ENCODE measurements at regions not wholly inside any gene's neighbourhood (a gene's known extent, or its start where the extent isn't known, plus 50 kb on each side); places are given as distances from the start of the nearest gene placed in this dataset.

DNA sequence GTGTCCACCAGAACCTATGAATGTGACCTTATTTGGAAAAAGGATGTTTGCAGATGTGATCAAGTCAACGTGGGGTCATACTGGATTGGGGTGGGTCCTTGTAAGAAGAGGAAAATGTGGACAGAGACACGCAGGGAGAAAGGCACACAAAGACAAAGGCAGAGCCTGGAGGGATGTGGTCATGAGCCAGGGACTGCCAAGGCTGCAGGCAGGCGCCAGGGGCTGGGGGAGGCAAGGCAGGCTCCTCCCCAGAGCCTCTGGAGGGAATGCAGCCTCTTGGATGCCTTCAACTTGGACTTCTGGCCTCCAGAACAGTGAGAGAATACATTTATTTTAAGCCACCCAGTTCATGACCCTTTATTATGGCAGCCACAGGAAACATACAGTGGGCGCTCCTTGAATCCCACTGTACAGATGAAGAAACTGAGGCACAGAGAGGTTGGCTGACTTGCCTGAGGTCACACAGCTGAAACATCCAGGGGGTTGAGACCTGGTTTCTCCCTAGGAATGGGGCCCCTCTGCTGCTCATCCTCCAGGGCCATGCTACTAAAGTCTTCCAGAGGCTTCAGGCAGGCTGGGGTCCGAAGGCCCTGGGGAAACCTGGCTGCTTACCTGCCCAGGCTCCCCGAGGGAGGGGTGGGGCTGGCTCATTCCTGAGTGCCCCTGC, 99.7 kb downstream of the RFLNA start:
- FAIRE-seq: no peak

DNA sequence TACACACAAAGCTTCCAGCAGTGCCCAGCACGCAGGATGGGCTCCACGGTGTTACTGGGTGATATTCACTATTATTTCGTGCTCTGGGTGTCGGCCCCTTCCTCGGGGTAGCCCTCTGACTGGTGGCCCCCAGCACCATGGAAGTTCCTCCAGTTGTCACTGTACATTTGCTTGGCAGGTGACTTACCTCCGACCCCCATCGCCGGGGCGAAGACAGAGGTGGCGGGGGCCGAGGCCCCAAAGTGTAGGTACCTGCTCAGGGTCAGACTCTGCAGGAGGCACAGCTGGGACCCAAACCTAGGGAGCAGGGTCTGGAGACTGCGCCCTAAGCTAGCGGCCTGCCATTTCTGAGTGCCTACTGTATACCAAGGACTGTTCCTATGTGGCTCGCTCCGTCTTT, 98.9 kb downstream of the RFLNA start:
- no peak for FAIRE-seq

DNA sequence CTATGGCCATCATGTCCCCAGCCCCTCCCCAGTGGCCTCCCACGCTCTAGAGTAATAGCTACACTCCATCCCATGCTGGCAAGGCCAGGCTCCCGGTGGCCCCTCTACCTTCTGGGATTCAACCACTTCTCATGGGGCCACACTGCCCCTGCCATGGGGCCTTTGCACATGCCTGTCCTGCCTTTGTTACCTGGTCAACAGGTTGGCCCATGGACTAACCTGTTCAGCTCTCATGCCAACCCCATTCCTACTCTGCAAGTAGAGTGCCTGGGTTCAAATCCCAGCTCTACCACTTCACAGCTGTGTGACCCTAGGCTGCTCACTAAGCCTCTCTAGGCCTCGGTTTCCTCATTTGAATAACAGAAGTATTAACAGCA, 98.5 kb downstream of the RFLNA start:
- no peak for FAIRE-seq

DNA sequence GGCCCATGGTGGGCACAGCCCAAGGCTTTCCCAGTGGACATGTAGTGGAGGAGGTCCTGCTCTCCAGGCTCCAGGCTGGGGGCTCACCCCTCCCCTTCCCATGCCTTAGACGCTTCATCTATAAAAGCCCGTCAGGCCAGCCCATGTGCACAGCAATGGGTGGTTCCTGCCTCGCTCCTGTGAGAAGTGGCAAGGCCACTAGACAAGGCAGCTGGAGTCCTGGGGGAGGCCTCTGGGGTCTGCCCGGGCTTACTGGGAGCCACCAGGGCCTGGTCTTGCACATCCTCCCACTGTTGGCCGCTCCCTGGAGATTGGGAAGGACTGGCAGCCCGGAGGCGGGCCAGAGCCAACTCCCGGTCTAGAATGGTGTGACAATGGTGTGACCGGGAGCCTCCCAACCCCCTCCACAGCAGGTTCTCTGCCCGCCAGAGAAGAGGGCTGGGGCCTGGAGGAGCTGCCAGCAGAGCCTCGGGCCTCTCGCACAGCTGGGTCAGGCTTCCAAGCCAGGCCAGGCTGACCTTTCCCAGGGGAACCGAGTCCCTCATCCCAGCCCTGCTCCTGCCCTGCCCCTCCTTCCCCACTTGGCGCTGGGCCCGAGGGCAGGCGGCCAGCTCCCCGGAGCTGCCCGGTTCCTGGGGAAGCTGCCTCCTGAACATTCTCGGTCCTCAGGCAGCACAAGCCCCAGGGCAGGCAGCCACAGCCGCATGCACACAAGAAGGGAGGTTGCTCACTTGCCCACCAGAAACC, 97.9 kb downstream of the RFLNA start:
- FAIRE-seq: no peak

DNA sequence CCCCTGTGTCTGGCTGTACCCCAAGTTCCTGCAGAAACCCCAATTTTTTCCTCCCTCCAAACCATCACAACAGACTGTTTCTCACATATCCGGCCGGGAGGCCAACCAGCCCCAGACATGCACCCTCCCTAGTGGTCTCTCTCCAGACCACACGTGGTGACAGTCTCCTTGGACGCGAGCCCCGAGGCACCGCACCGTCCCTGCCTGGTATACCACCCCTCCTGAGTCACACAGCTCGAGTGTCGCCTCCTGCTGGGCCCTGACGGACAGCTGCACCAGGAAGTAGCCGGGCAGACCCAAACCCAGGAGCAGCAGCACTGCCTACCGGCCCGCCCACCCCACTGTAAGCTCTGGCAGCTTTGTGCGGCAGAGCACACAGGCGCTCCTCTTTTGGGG, 97.4 kb downstream of the RFLNA start:
- no peak for FAIRE-seq

DNA sequence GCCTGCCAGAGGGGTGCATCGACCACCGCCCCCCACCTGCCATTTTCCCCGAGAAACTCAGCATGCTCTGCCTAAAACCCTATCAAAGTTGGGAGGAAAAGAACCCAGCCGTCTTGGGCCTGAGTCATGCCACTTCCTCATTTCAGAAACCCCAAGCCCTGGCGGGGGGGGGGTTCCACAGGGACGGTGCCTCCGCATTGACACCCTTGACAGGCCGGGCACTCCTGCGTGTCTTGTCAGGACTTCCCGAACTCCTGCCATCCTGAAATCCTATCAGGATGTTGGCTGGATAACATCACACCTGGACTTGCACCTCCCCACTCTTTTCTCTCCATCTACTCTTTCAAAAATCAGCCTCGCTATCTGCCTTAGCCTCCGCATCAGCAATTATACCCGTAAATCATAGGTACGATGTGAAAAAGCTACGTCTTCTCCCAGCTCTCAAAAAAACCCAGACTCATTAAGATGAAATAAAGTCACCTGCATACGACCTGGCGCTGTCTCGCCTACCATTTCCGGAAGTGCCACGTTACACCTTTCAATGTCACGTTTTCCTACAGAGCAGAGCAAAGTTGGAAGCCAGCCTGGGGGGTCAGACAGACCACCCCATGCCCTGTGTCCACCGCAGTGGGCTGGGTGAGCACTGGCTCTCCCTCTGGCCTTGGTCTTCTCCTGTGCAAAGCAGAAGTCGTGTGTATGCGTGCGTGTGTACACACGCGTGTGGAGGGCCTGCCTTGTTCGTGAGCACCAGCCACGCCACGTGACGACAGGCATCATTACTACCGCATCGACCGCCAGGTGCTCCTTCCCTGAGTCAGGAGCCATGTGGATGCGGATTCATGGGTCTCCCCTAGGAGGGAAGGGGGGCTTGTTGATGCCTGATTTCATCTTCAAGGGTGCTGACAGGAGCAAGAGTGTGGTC, 96.7 kb downstream of the RFLNA start:
- no peak for FAIRE-seq

DNA sequence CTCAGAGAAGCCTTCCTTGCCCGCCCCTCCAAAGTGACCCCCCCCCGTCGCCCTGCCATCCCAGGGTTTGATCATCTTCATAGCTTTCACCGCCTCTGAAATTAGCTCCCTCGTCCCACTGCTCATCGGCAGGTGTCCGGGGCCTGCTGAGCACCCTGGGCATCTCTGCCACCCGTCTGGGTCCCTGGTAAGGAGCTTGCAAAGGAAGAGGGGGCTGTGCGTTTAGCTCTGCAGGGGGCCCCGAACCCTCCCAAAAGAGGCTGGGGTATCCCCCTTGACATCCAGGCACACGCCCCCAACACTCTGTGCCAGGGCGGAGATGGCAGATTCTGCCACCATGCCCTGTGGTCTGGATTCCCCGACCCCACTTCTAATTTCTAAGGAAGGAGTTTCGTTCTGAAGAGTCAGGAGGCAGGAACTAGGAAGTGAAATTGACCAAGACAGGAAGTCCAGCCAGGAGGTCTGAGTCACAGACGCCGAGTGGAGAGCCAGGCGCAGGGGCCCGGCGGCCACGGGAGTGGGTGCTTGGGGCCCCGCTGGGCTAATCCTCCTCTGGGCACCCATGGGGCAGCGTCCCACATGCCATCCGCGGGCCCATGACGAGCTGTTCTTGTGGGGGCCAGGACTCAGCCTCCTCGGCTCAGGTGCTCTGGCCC, 95.7 kb downstream of the RFLNA start:
- no peak for FAIRE-seq

DNA sequence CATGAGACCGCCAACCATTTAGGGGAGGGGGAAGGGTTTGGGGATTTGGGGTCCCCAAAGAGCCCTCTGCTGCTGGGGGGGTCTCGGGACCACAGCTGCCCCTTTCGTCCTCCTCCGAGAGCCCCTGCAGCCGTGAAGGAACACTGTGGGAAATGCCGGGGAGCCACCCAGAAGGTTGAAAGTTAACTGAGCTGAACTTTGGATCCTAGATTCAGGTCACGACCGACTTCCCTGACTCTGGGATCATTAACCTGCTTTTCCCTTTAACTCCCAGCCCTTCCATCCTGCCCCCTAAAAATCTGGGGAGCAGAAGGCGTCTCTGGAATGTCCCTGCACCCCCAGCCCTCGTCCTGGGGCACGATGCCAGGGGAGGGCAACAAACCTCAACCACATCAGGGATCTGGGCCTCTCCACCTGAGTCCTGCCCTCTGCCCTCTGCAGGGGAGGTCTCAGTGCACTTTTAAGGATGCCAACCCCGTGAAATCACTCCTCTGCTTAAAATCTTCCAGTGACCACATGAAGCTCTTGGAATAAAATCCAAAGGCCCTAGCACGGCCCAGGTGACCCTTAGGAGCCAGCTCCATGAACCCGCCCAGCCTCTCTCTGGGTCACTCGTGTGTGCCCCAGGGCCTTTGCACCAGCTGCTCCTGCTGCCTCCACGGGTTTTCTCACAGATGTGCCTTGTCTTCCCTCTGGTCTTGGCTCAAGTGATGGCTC, 95.0 kb downstream of the RFLNA start:
- FAIRE-seq: no peak

DNA sequence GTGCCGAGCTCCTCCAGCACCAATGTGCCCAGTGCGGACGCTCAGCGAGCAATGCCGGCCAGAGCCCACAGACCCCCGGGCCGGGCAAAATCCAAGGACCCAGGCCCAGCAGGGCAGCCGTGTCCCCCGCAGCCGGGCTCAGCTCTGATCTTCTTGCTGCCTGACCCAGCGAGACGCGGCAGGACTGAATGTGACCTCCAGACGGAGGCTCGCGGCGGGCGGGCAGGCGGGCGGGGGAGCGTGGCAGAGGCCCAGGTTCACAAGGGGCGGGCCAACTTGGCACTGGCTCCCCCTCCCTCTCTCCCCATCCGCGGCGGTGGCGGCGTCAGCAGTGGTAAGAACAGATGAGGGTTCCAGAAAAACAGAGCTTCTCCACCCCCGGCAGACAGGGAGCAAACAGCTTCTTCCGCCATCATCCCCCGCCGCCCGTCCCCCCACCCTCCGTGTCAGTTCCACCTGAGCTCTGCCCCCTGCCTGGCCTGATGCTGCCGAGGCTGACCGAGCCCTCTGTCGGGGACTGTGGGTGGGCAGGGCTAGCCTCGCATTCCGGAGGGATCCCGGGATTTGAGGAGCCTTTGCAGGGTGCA, 94.3 kb downstream of the RFLNA start:
- no peak for FAIRE-seq

DNA sequence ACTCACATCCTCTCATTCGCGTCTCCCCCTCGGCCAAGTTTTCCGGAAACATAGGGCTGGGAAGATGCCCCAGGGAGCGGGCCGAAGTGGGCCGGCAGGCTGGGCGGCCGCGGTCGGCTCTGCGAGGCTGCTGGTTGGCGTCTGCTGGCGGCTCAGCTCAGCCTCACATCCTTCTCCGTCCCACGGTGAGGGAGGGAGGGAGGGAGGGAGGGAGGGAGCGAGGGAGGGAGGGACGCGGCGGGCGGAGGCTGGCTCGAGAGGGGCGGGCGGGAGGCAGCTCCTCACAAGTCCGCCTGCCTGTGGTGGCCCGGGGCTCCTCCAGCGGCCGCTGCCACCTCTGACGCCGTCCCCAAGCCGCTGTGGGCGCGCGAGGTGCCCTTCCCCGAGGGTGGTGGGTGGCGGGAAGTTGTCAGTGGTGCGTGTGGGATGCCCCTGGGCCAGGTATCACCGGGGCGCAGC, 93.8 kb downstream of the RFLNA start:
- no peak for FAIRE-seq

DNA sequence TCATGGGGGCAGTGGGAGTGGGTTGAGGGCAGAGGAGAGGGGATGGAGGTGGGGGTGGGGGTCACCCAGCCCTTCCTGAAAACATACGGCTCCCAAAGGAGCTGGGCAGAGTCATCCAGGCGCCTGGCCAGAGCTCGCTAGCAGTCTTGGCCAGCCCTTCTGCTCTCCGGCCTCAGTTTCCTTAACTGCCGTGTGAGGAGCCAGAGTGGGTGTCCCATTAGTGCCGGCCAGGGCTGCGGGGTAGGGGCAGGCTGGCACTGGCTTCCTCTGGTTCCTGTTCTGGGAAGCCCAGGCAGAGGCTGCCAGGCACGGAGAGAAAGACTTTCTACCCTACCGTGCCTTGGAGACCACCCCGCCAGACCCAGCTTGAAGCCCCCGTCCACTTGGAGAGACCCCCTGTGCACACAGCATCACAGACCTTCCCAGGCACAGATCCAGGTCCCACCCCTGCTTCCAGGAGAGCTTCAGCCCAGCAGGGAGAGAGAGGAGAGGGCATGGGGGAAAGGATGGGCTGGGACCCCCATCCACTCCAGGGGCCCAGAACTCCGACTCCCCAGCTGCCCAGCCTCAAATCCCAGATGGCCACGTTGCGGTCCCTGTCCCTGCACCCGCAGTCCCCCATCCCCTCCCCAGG, 93.3 kb downstream of the RFLNA start:
- no peak for FAIRE-seq

DNA sequence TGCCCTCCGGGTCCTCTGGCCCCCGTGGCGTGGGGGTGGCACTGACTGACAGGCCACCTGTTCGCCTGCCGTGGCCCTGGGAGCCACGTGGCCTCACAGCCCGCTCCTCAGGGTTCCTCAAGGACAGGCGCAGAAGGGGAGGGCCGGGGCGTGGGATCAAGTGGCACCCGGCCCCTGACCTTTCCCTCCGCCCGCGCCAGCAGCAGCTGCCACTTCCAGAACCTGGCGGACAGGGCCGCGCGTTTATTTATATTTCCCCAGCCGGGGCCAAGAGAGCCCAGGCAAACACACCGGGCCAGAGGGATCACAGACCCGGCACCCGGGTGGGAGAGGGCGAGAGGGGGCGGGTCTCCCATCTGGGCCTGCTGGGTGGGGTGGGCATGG, 92.6 kb downstream of the RFLNA start:
- no peak for FAIRE-seq

DNA sequence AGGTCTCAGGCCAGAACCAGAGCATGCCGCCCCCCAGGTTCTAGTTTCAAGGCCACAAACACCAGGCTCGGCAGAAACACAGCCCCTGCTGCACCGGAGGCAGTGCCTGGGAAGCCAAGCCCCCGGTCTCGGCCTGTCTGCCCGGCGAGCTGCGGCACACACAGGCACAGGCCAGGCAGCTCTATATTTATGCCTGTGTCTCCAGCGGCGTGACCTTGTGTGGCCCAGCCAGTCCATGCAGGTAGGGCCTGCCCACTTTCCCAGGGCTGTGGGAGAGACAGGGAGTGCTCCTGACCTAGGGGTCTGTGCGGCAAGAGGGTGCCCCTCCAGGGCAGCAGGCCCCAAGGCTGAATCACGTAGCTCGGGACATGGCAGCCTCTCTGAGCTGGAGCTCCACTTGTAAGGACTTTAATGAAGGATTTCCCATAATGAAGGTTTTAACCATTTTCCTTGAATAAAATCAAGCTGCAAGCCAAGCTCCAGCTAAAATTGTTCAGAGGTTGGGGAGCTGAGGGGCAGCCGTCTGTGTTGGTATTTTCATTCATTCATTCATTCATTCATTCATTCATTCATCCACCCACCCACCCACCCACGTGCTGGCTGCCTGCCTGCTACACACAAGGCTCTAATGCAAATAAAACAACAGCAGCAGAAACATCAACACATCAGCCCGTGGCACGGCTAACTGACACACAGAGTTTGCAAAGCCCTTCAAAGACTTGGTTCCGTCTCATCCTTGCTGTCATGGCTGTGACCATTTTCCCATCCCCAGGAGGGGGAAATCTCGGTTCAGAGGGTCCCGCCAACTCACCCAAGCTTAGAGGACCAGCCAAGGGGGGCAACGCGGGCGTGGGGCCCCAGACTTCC, 92.0 kb downstream of the RFLNA start:
- no peak for FAIRE-seq

DNA sequence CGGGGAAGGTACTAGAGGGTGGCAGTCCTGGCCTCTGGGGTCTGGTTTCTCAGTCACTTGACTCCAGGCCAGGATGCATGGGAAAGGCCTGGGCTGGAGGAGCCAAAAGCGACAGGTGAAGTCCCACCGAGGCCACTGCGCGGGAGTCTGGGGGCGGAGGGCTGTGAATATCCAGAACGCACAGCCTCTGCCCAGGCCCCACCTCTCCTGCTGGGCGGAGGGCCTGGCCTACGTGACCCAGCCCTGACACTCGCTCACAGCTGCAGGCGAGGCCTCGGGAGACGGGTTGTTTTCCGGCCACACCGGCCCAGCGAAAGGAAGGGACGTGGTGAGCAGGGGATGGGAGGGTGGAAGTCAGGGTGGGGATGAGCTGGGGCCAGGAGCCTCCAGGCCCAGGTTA, 91.2 kb downstream of the RFLNA start:
- no peak for FAIRE-seq

DNA sequence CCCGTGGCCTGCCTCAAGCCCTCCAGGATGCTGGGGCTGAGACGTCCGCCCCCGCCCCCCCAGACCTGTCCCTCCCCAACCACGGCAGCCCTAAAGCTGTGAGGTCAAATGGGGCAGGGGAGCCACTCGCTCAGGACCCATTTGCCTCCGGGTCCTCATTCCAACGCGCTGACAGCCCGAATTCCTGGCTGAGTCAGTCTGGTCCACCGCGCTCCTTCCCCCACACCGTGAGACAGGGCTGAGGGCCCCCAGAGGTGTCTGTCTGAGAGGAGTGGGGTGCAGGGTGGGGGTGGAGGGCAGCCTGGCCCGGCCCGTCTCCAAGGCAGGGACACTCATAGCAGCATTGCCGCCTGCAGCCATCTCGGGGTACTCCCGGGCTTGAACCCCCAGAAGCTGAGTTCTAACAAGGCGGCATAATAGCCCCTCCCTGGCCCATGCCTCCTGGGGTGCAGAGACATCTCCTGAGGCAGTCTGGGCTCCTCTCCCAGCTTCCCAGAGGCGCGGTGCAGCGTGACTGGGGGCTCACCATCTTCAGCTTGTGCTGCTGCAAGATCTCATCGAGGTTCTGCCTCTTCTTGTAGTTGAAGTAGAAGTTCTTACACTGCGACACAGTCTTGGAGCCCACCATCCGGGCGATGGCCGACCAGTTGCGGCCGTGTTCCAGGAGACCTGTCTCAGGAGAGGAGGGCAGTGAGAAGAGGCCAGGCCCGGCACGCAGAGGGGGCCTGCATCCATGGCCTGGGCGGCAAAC, 90.5 kb downstream of the RFLNA start:
- no peak for FAIRE-seq

DNA sequence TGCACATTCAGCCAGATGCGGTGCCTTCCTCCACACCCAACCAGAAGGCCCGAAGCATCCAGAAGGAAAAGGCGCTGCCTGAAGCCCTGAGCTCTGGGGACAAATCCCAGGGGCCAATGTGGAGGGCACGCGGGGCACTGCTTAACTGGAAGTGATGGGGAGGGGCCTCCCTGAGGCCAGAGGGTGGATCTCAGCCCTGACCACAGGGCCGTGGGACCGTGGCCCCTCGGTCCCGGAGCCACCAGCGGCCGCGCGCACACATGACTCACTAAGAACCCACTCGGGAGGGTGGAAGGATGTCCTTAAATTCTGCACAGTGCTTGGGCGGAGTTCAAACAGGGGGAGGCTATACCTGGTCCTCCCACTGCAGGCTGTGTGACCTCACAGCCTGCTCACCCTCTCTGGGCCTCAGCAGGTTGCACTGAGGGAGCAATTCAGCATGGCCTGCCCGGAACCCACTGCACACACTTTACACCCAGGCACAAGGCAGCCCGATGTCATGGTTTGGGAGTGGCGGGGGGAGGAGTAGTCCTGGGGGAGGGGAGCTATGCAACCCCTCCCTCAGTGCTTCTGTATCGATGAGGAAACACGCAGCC, 89.5 kb downstream of the RFLNA start:
- FAIRE-seq: no peak

DNA sequence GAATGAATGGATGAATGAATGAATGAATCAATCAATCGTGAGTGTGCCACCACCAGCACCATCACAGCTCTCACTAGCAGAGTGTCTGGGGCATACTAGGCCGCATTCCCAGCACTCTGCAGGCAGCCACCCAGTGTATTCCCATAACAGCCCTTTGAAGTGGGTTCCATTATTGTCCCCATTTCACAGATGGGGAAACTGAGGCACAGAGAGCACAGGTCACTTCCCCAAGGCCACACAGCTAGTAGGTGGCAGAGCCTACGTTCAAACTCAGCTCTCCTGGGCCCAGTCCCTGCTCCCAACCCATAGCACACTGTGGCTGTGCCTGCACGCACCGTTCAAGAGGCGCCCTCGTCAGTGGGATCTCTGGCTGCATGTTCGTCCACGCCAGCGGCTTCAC, 88.1 kb downstream of the RFLNA start:
- FAIRE-seq: no peak

DNA sequence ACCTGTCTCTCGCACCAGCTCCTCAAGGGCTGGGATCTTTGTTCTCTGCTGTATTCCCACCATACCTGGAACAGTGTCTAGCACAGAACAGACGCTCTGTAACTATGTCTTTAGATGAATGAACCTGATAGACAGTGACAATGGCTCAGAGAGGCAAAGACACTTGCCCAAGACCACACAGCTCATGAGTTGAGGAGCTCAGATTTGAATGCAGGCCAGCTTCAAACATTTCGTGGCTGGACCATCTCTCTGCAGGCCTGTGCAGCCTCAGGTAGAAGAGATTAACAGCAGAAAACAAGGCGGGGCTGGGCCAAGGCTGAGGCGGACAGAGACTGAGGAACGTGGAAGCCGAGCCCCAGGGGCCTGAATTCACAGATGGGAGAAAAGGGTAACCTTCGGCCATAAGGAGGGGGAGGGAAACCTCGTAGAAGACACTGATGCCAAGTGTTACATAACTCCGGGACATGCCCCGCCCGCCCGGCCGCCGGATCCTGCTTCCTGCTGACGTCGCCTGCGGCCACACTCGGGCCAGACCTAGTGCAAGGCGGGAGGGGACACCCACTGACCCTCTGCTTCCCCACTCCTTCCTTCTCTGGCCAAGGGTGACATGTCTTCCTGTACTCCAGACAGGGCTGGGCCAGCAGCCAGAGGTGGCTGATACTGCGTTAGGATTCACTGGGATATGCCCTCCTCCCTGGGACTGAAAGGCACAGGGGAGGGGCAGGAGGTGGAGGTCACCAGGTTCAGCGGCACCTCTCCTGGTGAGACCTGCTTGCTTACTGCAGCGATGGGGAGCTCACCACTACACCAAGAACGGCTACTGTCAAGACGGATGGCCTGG, 86.8 kb downstream of the RFLNA start:
- no peak for FAIRE-seq
